Esophagus squamous epithelium (tissue), 4 donors: ENCODE measurements at regions not wholly inside any gene's neighbourhood (a gene's known extent, or its start where the extent isn't known, plus 50 kb on each side); places are given as distances from the start of the nearest gene placed in this dataset.

Source experiments
- CTCF ChIP-seq, 6 experiments: fragments of 450-650 bp in 4 of 6; fragments of 200-600 bp in 2 of 6; sonication (generic) in 2 of 6; IDR thresholded peaks; one replicate each; pipeline ENCODE4 v1.5.1; 2016 to 2019; ENCODE audit warnings: antibody characterized with exemption in 6 of 6, mild to moderate bottlenecking in 4 of 6, moderate library complexity in 4 of 6
- POLR2A ChIP-seq, 4 donors: fragments of 450-650 bp; IDR thresholded peaks; one replicate each; pipeline ENCODE4 v1.6.1; 2017; ENCODE audit warnings: antibody characterized with exemption in 4 of 4, mild to moderate bottlenecking in 4 of 4, moderate library complexity in 3 of 4

- TF ChIP-seq CTCF (IDR thresholded peaks at IDR 0.05) (no peak), POLR2A (IDR thresholded peaks at IDR 0.05) (no peak)
Measured at GRCh38 chr11:70647188-70648166, 249.1 kb downstream of the CTTN start.
